Keratinocyte (primary cell): ENCODE measurements at regions not wholly inside any gene's neighbourhood (a gene's known extent, or its start where the extent isn't known, plus 50 kb on each side); places are given as distances from the start of the nearest gene placed in this dataset.

Source experiments
- EZH2 ChIP-seq: IDR thresholded peaks from one replicate; pipeline ENCODE4 v1.6.1; 2012; ENCODE audit warnings: inconsistent platforms, mild to moderate bottlenecking, low read length, moderate library complexity
- TF ChIP-seq, protein P1 (sequence below), 3 experiments: IDR thresholded peaks in 1 of 3; conservative IDR thresholded peaks in 1 of 3; optimal IDR thresholded peaks in 1 of 3; 2 replicates in 2 of 3; 3 replicates in 1 of 3; pipeline versions ENCODE3 to v1.5.1; 2011; ENCODE audit warnings: low read length in 3 of 3, mild to moderate bottlenecking in 3 of 3, moderate library complexity in 2 of 3, control low read depth in 1 of 3, inconsistent platforms in 1 of 3; ENCODE audit not compliant: insufficient read depth in 2 of 3; ENCODE audit errors: extremely low read depth in 1 of 3

GRCh38 chrX:134173541-134174272, 63.3 kb upstream of the CCDC160 start:
- TF ChIP-seq EZH2 = no peak
- TF ChIP-seq, protein P1, sequence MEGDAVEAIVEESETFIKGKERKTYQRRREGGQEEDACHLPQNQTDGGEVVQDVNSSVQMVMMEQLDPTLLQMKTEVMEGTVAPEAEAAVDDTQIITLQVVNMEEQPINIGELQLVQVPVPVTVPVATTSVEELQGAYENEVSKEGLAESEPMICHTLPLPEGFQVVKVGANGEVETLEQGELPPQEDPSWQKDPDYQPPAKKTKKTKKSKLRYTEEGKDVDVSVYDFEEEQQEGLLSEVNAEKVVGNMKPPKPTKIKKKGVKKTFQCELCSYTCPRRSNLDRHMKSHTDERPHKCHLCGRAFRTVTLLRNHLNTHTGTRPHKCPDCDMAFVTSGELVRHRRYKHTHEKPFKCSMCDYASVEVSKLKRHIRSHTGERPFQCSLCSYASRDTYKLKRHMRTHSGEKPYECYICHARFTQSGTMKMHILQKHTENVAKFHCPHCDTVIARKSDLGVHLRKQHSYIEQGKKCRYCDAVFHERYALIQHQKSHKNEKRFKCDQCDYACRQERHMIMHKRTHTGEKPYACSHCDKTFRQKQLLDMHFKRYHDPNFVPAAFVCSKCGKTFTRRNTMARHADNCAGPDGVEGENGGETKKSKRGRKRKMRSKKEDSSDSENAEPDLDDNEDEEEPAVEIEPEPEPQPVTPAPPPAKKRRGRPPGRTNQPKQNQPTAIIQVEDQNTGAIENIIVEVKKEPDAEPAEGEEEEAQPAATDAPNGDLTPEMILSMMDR (optimal IDR thresholded peaks at IDR 0.05 in 1 of 3, IDR thresholded peaks at IDR 0.05 in 1 of 3, conservative IDR thresholded peaks at IDR 0.05 in 1 of 3; ENCODE audit: extremely low read depth in 1 of 3, insufficient read depth in 2 of 3, low read length in 3 of 3) = no peak
